OCI-LY7 (cell line): ENCODE measurements at regions not wholly inside any gene's neighbourhood (a gene's known extent, or its start where the extent isn't known, plus 50 kb on each side); places are given as distances from the start of the nearest gene placed in this dataset.

Experiments
- BruUV-seq: library from RNA; stranded (reverse); fragments of 400-500 nt; replicated peaks from 2 replicates; lab custom pipeline; 2021; lab: Mats Ljungman, UMichigan
- CTCF ChIA-PET: fragments of 300-600 bp; sonication (Branson Sonifier 250); formaldehyde crosslinking; loops from one replicate; lab custom pipeline; 2022; ENCODE audit warnings: antibody characterized with exemption; ENCODE audit not compliant: unreplicated experiment; lab: Charles Lee
- POLR2A ChIA-PET: fragments of 300-600 bp; sonication (Branson Sonifier 250); formaldehyde crosslinking; loops from one replicate; lab custom pipeline; 2022; ENCODE audit warnings: antibody characterized with exemption; lab: Charles Lee
- DNase-seq: peaks from one replicate; pipeline ENCODE4 v3.0.0-alpha.2; 2015; ENCODE audit warnings: low spot score
- H2AFZ ChIP-seq: fragments of 200-600 bp; sonication (generic), shearing (Covaris generic); 2 replicates; pipeline ENCODE4 v1.6.1; 2014; ENCODE audit warnings: mild to moderate bottlenecking, antibody characterized with exemption, low read length, moderate library complexity
- H3K27ac ChIP-seq: fragments of 200-600 bp; sonication (generic); 2 replicates; pipeline ENCODE4 v1.5.1; 2014; ENCODE audit warnings: mixed run types, low read depth, mild to moderate bottlenecking, moderate library complexity, low read length, inconsistent platforms; ENCODE audit not compliant: poor library complexity, severe bottlenecking
- H3K36me3 ChIP-seq: fragments of 200-600 bp; sonication (generic); 2 replicates; pipeline ENCODE4 v1.6.1; 2014; ENCODE audit warnings: mild to moderate bottlenecking, antibody characterized with exemption, low read length, moderate library complexity, mixed read lengths; ENCODE audit not compliant: insufficient read depth
- H3K4me1 ChIP-seq: fragments of 200-600 bp; sonication (generic); 2 replicates; pipeline ENCODE4 v1.5.1; 2014; ENCODE audit warnings: mild to moderate bottlenecking, low read length; ENCODE audit not compliant: insufficient read depth, poor library complexity, severe bottlenecking
- H3K4me2 ChIP-seq: fragments of 200-600 bp; sonication (generic); 2 replicates; pipeline ENCODE4 v1.6.1; 2014; ENCODE audit warnings: mild to moderate bottlenecking, low read length
- H3K4me3 ChIP-seq: fragments of 200-600 bp; sonication (generic); 2 replicates; pipeline ENCODE4 v1.5.1; 2014; ENCODE audit warnings: mild to moderate bottlenecking, low read depth, low read length; ENCODE audit not compliant: poor library complexity, severe bottlenecking
- H3K79me2 ChIP-seq: fragments of 200-600 bp; sonication (generic); 2 replicates; pipeline ENCODE4 v1.6.1; 2016; ENCODE audit warnings: low read depth, mild to moderate bottlenecking, low read length, moderate library complexity, mixed read lengths; ENCODE audit not compliant: insufficient read depth
- H3K9me2 ChIP-seq: fragments of 200-600 bp; sonication (generic); 2 replicates; pipeline ENCODE4 v1.6.1; 2016; ENCODE audit warnings: mild to moderate bottlenecking, low read length, mixed read lengths; ENCODE audit not compliant: insufficient read depth
- H3K9me3 ChIP-seq: fragments of 200-600 bp; sonication (generic); 2 replicates; pipeline ENCODE4 v1.6.1; 2014; ENCODE audit warnings: mild to moderate bottlenecking, mixed run types, low read length, mixed read lengths
- H4K20me1 ChIP-seq: fragments of 200-600 bp; sonication (generic); 2 replicates; pipeline ENCODE4 v1.6.1; 2014; ENCODE audit warnings: mild to moderate bottlenecking, antibody characterized with exemption, low read length, moderate library complexity, mixed read lengths; ENCODE audit not compliant: insufficient read depth
- CTCF ChIP-seq: fragments of 200-600 bp; sonication (generic); conservative IDR thresholded peaks from 2 replicates; pipeline ENCODE4 v1.5.1; 2014; ENCODE audit warnings: mild to moderate bottlenecking, antibody characterized with exemption, low read length, moderate library complexity, mixed read lengths
- EZH2phosphoT487 ChIP-seq: fragments of 200-600 bp; sonication (generic); IDR thresholded peaks from 2 replicates; pipeline ENCODE4 v1.6.1; 2018; ENCODE audit warnings: low read depth, borderline replicate concordance, mild to moderate bottlenecking, mixed run types, antibody characterized with exemption, low read length, moderate library complexity, mixed read lengths
- intact Hi-C: fragments of 100-400 bp; cut with micrococcal nuclease; formaldehyde crosslinking; loops from one replicate; pipeline ENCODE4 v1.10.0; 2022; ENCODE audit not compliant: unreplicated experiment

- no peak overlapping the region for H3K4me3 ChIP-seq
- CTCF ChIA-PET: no interaction called here
- no peaks in the 10 kb centered on the region for H3K9me2 ChIP-seq
- no peaks in the 10 kb centered on the region for H3K4me1 ChIP-seq
- POLR2A ChIA-PET: no interaction called here
- H3K79me2 ChIP-seq: no peaks in the 10 kb centered on the region
- no TSS peak for BruUV-seq
- no peaks in the 10 kb centered on the region for H3K36me3 ChIP-seq
- H3K4me2 ChIP-seq: no peak overlapping the region
- no peaks in the 10 kb centered on the region for H4K20me1 ChIP-seq
- TF ChIP-seq EZH2phosphoT487 (no peak), CTCF (no peak)
- no peak overlapping the region for H2AFZ ChIP-seq
- DNase-seq: no peak
- H3K27ac ChIP-seq: no peak overlapping the region
- H3K9me3 ChIP-seq: no peaks in the 10 kb centered on the region
- intact Hi-C loops: no loop called here
Observed at GRCh38 chr3:106510206-106510605, 641.4 kb upstream of the CBLB start.

GRCh38 chr3:106512846-106513245, 644.0 kb upstream of the CBLB start:
- Histone ChIP-seq H3K9me2 (no peaks in the 10 kb centered on the region), H3K4me3 (no peak overlapping the region), H4K20me1 (no peaks in the 10 kb centered on the region), H2AFZ (no peak overlapping the region), H3K79me2 (no peaks in the 10 kb centered on the region), H3K9me3 (no peaks in the 10 kb centered on the region), H3K4me1 (no peaks in the 10 kb centered on the region), H3K36me3 (no peaks in the 10 kb centered on the region), H3K27ac (no peak overlapping the region), H3K4me2 (no peak overlapping the region)
- POLR2A ChIA-PET: no interaction called here
- BruUV-seq: no TSS peak
- DNase-seq: no peak
- TF ChIP-seq EZH2phosphoT487: no peak
- TF ChIP-seq CTCF: no peak
- intact Hi-C loops: no loop called here
- CTCF ChIA-PET: no interaction called here

GRCh38 chr3:106514431-106514830, 645.6 kb upstream of the CBLB start:
- intact Hi-C loops: no loop called here
- no TSS peak for BruUV-seq
- H3K9me2 ChIP-seq: no peaks in the 10 kb centered on the region
- H3K79me2 ChIP-seq: no peaks in the 10 kb centered on the region
- H3K36me3 ChIP-seq: no peaks in the 10 kb centered on the region
- H3K4me2 ChIP-seq: no peak overlapping the region
- no peak overlapping the region for H2AFZ ChIP-seq
- no peak overlapping the region for H3K27ac ChIP-seq
- H4K20me1 ChIP-seq: no peaks in the 10 kb centered on the region
- TF ChIP-seq CTCF: no peak
- TF ChIP-seq EZH2phosphoT487: no peak
- H3K4me3 ChIP-seq: no peak overlapping the region
- ChIA-PET POLR2A (interaction anchor here (1.0 kb wide), 1 partner anchor 9 kb away, joined by 3 read pairs; no protein-coding TSS in a partner anchor), CTCF (no interaction called here)
- no peaks in the 10 kb centered on the region for H3K9me3 ChIP-seq
- no peaks in the 10 kb centered on the region for H3K4me1 ChIP-seq
- DNase-seq: no peak
